GM12874 (cell line): ENCODE measurements at regions not wholly inside any gene's neighbourhood (a gene's known extent, or its start where the extent isn't known, plus 50 kb on each side); places are given as distances from the start of the nearest gene placed in this dataset.

Source experiments
- TF ChIP-seq, protein P1 (sequence below): IDR thresholded peaks from 2 replicates; pipeline ENCODE4 v1.5.1; 2011; ENCODE audit warnings: low read depth, mild to moderate bottlenecking, control low read depth, low read length, moderate library complexity; ENCODE audit not compliant: insufficient read depth

DNA sequence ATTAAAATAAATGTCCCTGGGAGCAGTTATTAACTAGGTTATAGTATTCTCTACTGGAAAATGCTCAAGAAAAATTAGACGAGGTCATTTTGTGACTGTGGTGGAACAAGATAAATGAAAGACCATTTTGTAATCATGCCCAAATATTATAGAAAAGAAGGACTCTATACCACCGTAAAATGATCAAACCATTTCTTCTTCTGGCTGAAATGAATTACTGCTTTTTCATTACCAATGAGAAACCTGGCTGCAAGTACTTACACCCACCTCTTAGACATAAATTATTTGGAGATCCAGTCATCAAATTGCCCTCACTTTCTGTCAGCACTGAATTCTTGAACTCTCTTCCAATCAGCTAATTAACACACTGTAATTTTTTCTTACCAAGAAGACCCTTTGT lies 74.2 kb upstream of the FSIP2 start:
- TF ChIP-seq, protein P1, sequence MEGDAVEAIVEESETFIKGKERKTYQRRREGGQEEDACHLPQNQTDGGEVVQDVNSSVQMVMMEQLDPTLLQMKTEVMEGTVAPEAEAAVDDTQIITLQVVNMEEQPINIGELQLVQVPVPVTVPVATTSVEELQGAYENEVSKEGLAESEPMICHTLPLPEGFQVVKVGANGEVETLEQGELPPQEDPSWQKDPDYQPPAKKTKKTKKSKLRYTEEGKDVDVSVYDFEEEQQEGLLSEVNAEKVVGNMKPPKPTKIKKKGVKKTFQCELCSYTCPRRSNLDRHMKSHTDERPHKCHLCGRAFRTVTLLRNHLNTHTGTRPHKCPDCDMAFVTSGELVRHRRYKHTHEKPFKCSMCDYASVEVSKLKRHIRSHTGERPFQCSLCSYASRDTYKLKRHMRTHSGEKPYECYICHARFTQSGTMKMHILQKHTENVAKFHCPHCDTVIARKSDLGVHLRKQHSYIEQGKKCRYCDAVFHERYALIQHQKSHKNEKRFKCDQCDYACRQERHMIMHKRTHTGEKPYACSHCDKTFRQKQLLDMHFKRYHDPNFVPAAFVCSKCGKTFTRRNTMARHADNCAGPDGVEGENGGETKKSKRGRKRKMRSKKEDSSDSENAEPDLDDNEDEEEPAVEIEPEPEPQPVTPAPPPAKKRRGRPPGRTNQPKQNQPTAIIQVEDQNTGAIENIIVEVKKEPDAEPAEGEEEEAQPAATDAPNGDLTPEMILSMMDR, result no peak

DNA sequence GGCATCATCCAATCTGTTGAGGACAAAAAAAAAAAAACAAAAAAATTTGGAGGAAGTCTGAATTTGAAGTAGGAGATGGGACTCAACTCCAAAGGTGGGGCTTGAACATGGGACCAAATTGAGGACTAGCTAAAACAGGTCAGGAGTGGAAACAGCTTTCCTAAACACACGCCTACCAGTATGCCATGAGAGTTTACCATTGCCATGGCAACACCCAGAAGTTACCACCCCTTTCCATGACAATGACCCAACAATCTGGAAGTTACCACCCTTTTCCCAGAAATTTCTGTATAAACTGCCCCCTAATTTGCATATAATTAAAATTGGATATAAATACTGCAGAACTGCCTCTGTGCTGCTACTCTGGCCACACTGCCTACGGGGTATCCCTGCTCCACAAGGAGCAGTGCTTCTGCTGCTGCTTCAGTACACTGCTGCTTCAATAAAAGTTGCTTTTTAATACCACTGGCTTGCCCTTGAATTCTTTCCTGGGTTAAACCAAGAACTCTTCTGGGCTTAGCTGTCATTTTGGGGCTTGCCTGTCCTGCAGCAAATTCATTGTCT lies 73.3 kb upstream of the FSIP2 start:
- TF ChIP-seq, protein P1, result no peak

DNA sequence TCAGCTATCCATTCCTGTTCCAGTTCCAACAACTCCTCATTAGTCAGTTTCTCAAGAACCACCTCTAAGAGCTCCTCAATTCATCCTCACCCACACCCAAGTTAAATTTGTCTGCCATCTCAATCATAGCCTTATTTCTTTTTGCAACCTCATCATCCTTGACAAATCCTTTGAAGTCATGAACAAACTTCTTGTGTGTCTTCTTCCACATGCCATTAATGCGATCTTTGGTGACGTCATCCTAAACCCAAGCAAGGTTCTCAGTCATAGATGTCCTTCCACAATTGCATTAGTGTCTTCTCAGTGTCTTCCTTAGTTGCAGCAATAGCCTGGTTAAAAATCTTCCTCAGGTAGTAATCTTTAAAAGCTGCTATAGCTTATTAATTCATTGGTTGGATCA lies 71.2 kb upstream of the FSIP2 start:
- TF ChIP-seq, protein P1, result no peak

DNA sequence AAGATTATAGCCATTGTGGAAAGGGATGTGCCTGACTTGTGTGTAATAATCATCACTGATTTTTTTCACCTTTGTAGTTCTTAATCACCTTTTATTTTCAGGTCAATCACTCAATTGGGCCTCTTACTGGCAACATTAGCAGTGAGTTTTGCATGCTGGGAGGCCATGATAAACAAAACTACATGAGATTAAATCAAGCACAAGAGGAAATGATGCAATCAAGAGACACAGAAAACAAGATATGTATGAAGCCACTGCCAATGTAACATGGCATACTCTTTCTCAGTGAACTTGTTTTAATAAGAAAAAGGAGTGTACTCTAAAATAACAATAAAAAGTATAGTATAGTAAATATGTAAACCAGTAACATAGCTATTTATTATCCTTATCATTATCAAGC lies 69.9 kb upstream of the FSIP2 start:
- TF ChIP-seq, protein P1, result no peak

DNA sequence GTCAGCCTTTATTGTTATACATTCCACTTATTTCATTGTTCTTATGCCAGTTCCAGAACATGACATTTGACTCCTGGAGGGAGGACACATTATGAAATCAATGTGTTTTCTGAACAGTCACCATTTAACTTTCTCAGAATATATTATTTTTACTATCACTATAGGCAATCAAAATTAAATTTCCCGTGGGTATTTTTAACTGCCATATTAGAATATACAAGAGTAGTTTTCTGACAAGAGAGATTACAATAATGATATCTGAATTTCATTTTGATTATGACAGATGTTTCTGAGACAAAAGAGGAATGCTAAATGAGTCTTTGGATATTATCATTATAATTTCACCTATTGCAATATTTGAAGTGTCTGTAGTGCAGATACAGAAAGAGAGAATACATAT lies 64.4 kb upstream of the FSIP2 start:
- TF ChIP-seq, protein P1, result no peak

DNA sequence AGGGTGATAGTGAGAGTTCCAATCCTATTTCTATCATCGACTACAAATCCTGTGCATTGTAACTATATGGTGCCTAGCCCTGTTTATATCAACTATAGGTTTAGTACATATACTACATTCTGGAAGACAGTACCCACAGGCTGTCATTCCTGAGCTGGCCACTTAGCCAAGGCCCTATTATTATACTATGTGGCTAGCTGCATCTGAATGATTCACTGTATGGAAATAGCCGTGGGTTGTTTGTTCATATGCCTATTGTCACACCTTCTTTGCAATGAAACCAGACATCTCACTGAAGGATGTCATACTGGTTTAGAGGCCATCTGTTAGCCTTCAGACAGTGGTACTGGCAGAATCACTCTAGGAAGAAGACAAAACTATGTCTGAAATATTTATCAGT lies 62.3 kb upstream of the FSIP2 start:
- TF ChIP-seq, protein P1, result no peak

DNA sequence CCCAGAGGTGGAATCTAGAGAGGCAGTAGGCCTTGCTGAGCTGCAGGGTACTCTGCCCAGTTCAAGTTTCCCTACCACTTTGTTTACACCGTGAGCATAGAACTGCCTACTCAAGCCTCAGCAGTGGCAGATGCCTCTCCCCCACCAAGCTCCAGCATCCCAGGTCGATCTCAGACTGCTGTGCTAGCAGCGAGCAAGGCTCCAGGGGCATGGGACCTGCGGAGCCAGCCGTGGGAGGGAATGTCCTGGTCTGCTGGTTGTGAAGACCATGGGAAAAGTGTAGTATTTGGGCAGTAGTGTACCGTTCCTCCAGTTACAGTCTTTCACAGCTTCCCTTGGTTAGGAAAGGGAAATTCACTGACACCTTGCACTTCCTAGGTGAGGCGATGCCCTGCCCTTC lies 50.6 kb upstream of the FSIP2 start:
- TF ChIP-seq, protein P1, result no peak
